ENCODE measurements at regions not wholly inside any gene's neighbourhood (a gene's known extent, or its start where the extent isn't known, plus 50 kb on each side); places are given as distances from the start of the nearest gene placed in this dataset.

GRCh38 chr15:85941186-85941855, 138.3 kb upstream of the AGBL1 start:
- DNase-seq (no peak), ATAC-seq (ENCODE audit: low read depth) (no peak)
- ChIA-PET POLR2A (no interaction called here), CTCF (no interaction called here)
- Mint-ChIP-seq H3K4me3 (no peak overlapping the region), H3K9me3 (no peaks in the 10 kb centered on the region), H3K27ac (no peak overlapping the region), H3K27me3 (no peaks in the 10 kb centered on the region), H3K36me3 (ENCODE audit: low read depth) (no peaks in the 10 kb centered on the region), H3K4me1 (no peaks in the 10 kb centered on the region)
- intact Hi-C loops (cut with micrococcal nuclease) = no loop called here
- TF ChIP-seq, protein P1, sequence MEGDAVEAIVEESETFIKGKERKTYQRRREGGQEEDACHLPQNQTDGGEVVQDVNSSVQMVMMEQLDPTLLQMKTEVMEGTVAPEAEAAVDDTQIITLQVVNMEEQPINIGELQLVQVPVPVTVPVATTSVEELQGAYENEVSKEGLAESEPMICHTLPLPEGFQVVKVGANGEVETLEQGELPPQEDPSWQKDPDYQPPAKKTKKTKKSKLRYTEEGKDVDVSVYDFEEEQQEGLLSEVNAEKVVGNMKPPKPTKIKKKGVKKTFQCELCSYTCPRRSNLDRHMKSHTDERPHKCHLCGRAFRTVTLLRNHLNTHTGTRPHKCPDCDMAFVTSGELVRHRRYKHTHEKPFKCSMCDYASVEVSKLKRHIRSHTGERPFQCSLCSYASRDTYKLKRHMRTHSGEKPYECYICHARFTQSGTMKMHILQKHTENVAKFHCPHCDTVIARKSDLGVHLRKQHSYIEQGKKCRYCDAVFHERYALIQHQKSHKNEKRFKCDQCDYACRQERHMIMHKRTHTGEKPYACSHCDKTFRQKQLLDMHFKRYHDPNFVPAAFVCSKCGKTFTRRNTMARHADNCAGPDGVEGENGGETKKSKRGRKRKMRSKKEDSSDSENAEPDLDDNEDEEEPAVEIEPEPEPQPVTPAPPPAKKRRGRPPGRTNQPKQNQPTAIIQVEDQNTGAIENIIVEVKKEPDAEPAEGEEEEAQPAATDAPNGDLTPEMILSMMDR (IDR thresholded peaks at IDR 0.05) = no peak

- Mint-ChIP-seq H3K27me3 (no peaks in the 10 kb centered on the region), H3K27ac (no peak overlapping the region), H3K4me1 (no peaks in the 10 kb centered on the region), H3K4me3 (no peak overlapping the region), H3K9me3 (no peaks in the 10 kb centered on the region), H3K36me3 (ENCODE audit: low read depth) (no peaks in the 10 kb centered on the region)
- ATAC-seq (ENCODE audit: low read depth) (no peak), DNase-seq (no peak)
- POLR2A ChIA-PET = no interaction called here
- TF ChIP-seq, protein P1 (IDR thresholded peaks at IDR 0.05) = no peak
- CTCF ChIA-PET = no interaction called here
- intact Hi-C loops (cut with micrococcal nuclease) = no loop called here
These were observed 137.0 kb upstream of the AGBL1 start for GRCh38 chr15:85942632-85943031.

DNA sequence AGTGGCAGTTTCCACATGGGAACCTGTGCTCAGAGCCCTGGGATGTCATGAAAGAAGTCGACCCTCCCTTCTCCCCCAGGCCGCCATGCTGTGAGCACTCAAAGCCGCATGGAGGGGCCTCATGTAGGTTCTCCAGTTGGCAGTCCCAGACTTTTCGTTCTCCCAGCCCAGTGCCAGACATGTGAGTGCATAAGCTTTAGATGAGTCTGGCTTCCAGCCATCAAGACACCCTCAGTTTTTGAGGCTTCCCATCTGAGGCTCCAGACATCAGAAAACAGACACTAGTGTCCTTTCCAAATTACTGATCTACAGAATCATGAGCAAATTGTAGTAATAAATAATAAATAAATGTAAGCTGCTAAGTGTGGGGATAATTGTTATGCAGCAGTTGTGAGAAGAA, 136.5 kb upstream of the AGBL1 start:
- POLR2A ChIA-PET = no interaction called here

GRCh38 chr15:85943791-85944190, 135.9 kb upstream of the AGBL1 start:
- Mint-ChIP-seq H3K36me3 (ENCODE audit: low read depth) (no peaks in the 10 kb centered on the region), H3K27me3 (no peaks in the 10 kb centered on the region), H3K9me3 (no peaks in the 10 kb centered on the region), H3K27ac (no peak overlapping the region), H3K4me1 (no peaks in the 10 kb centered on the region), H3K4me3 (no peak overlapping the region)
- no peak for ATAC-seq (ENCODE audit: low read depth)
- no peak for DNase-seq
- ChIA-PET POLR2A (no interaction called here), CTCF (no interaction called here)
- intact Hi-C loops (cut with micrococcal nuclease) = no loop called here
- TF ChIP-seq, protein P1 (IDR thresholded peaks at IDR 0.05) = no peak

More for the DNA sequence above, 136.5 kb upstream of the AGBL1 start:
- H3K4me3 Mint-ChIP-seq = no peak overlapping the region
- no peaks in the 10 kb centered on the region for H3K9me3 Mint-ChIP-seq
- no peak overlapping the region for H3K27ac Mint-ChIP-seq
- TF ChIP-seq, protein P1 (IDR thresholded peaks at IDR 0.05) = no peak
- ATAC-seq (ENCODE audit: low read depth) (no peak), DNase-seq (no peak)
- CTCF ChIA-PET = no interaction called here
- H3K36me3 Mint-ChIP-seq (ENCODE audit: low read depth) = no peaks in the 10 kb centered on the region
- H3K4me1 Mint-ChIP-seq = no peaks in the 10 kb centered on the region
- intact Hi-C loops (cut with micrococcal nuclease) = no loop called here
- H3K27me3 Mint-ChIP-seq = no peaks in the 10 kb centered on the region

GRCh38 chr15:85947021-85947420, 132.7 kb upstream of the AGBL1 start:
- Mint-ChIP-seq H3K4me3 (no peak overlapping the region), H3K36me3 (ENCODE audit: low read depth) (no peaks in the 10 kb centered on the region), H3K9me3 (no peaks in the 10 kb centered on the region), H3K27ac (no peak overlapping the region), H3K4me1 (no peaks in the 10 kb centered on the region), H3K27me3 (peaks cover 2% of the 10 kb centered on the region)
- TF ChIP-seq, protein P1 (IDR thresholded peaks at IDR 0.05) = no peak
- DNase-seq (no peak), ATAC-seq (ENCODE audit: low read depth) (no peak)
- intact Hi-C loops (cut with micrococcal nuclease) = no loop called here
- POLR2A ChIA-PET = no interaction called here
- CTCF ChIA-PET = no interaction called here

Data from activated B cell treated with CpG ODN at 0.5 μM for 24 hours (primary cell).